ENCODE measurements at regions not wholly inside any gene's neighbourhood (a gene's known extent, or its start where the extent isn't known, plus 50 kb on each side); places are given as distances from the start of the nearest gene placed in this dataset.

- no peak overlapping the region for H3K4me3 ChIP-seq (replicated peaks; ENCODE audit: low read depth, low read length)
- H3K27me3 ChIP-seq (replicated peaks; ENCODE audit: control insufficient read depth, insufficient read depth, low read length) = no peaks in the 10 kb centered on the region
- no peak for TF ChIP-seq CTCF (IDR thresholded peaks at IDR 0.05; ENCODE audit: insufficient read depth, low read length, poor library complexity, severe bottlenecking)
- no peak for DNase-seq (ENCODE audit: extremely low read depth, insufficient read length)
- H3K36me3 ChIP-seq (ENCODE audit: control insufficient read depth, insufficient read depth, low read length) = no peaks in the 10 kb centered on the region
Observed at GRCh38 chr1:98133131-98133530, 212.3 kb upstream of the DPYD start.

- Histone ChIP-seq H3K36me3 (ENCODE audit: control insufficient read depth, insufficient read depth, low read length) (no peaks in the 10 kb centered on the region), H3K27me3 (replicated peaks; ENCODE audit: control insufficient read depth, insufficient read depth, low read length) (no peaks in the 10 kb centered on the region), H3K4me3 (replicated peaks; ENCODE audit: low read depth, low read length) (no peak overlapping the region)
- no peak for TF ChIP-seq CTCF (IDR thresholded peaks at IDR 0.05; ENCODE audit: insufficient read depth, low read length, poor library complexity, severe bottlenecking)
- no peak for DNase-seq (ENCODE audit: extremely low read depth, insufficient read length)
Observed at GRCh38 chr1:98130408-98130807, 209.6 kb upstream of the DPYD start.

GRCh38 chr1:98129491-98129890 is 208.7 kb upstream of the DPYD start:
- no peaks in the 10 kb centered on the region for H3K36me3 ChIP-seq (ENCODE audit: control insufficient read depth, insufficient read depth, low read length)
- H3K27me3 ChIP-seq (replicated peaks; ENCODE audit: control insufficient read depth, insufficient read depth, low read length) = no peaks in the 10 kb centered on the region
- no peak for DNase-seq (ENCODE audit: extremely low read depth, insufficient read length)
- TF ChIP-seq CTCF (IDR thresholded peaks at IDR 0.05; ENCODE audit: insufficient read depth, low read length, poor library complexity, severe bottlenecking) = no peak
- H3K4me3 ChIP-seq (replicated peaks; ENCODE audit: low read depth, low read length) = no peak overlapping the region

GRCh38 chr1:98126740-98127139 is 205.9 kb upstream of the DPYD start:
- TF ChIP-seq CTCF (IDR thresholded peaks at IDR 0.05; ENCODE audit: insufficient read depth, low read length, poor library complexity, severe bottlenecking) = no peak
- Histone ChIP-seq H3K4me3 (replicated peaks; ENCODE audit: low read depth, low read length) (no peak overlapping the region), H3K27me3 (replicated peaks; ENCODE audit: control insufficient read depth, insufficient read depth, low read length) (no peaks in the 10 kb centered on the region), H3K36me3 (ENCODE audit: control insufficient read depth, insufficient read depth, low read length) (no peaks in the 10 kb centered on the region)
- no peak for DNase-seq (ENCODE audit: extremely low read depth, insufficient read length)

GRCh38 chr1:98121646-98122045 is 200.8 kb upstream of the DPYD start:
- no peak for DNase-seq (ENCODE audit: extremely low read depth, insufficient read length)
- H3K4me3 ChIP-seq (replicated peaks; ENCODE audit: low read depth, low read length) = no peak overlapping the region
- no peaks in the 10 kb centered on the region for H3K36me3 ChIP-seq (ENCODE audit: control insufficient read depth, insufficient read depth, low read length)
- no peak for TF ChIP-seq CTCF (IDR thresholded peaks at IDR 0.05; ENCODE audit: insufficient read depth, low read length, poor library complexity, severe bottlenecking)
- H3K27me3 ChIP-seq (replicated peaks; ENCODE audit: control insufficient read depth, insufficient read depth, low read length) = no peaks in the 10 kb centered on the region

- Histone ChIP-seq H3K4me3 (replicated peaks; ENCODE audit: low read depth, low read length) (no peak overlapping the region), H3K27me3 (replicated peaks; ENCODE audit: control insufficient read depth, insufficient read depth, low read length) (no peaks in the 10 kb centered on the region), H3K36me3 (ENCODE audit: control insufficient read depth, insufficient read depth, low read length) (no peaks in the 10 kb centered on the region)
- DNase-seq (ENCODE audit: extremely low read depth, insufficient read length) = no peak
- TF ChIP-seq CTCF (IDR thresholded peaks at IDR 0.05; ENCODE audit: insufficient read depth, low read length, poor library complexity, severe bottlenecking) = no peak
Observed at GRCh38 chr1:98119796-98120195, 199.0 kb upstream of the DPYD start.
